ENCODE measurements at regions not wholly inside any gene's neighbourhood (a gene's known extent, or its start where the extent isn't known, plus 50 kb on each side); places are given as distances from the start of the nearest gene placed in this dataset.

- no peak overlapping the region for H3K4me3 ChIP-seq (ENCODE audit: low read length)
- no peaks in the 10 kb centered on the region for H3K79me2 ChIP-seq (replicated peaks; ENCODE audit: insufficient read depth, low read length)
- no peaks in the 10 kb centered on the region for H3K36me3 ChIP-seq (ENCODE audit: insufficient read depth, low read length)
- H3K4me2 ChIP-seq (ENCODE audit: low read length), result no peak overlapping the region
- no peaks in the 10 kb centered on the region for H3K9me2 ChIP-seq (ENCODE audit: insufficient read depth, low read length)
- no peaks in the 10 kb centered on the region for H3F3A ChIP-seq (ENCODE audit: insufficient read depth, low read length, poor library complexity, severe bottlenecking)
- no peaks in the 10 kb centered on the region for H4K20me1 ChIP-seq (ENCODE audit: insufficient read depth)
- H2AFZ ChIP-seq (ENCODE audit: low read depth, low read length), result no peak overlapping the region
- H3K27ac ChIP-seq (ENCODE audit: low read length), result no peak overlapping the region
- no peaks in the 10 kb centered on the region for H3K9me3 ChIP-seq (ENCODE audit: low read length)
- H3K9ac ChIP-seq (ENCODE audit: low read length), result no peak overlapping the region
- TF ChIP-seq CTCF (IDR thresholded peaks at IDR 0.05; ENCODE audit: poor library complexity, severe bottlenecking) (no peak), SMC3 (conservative IDR thresholded peaks at IDR 0.05; ENCODE audit: poor library complexity) (no peak), POLR2AphosphoS5 (IDR thresholded peaks at IDR 0.05) (no peak), RAD21 (conservative IDR thresholded peaks at IDR 0.05) (no peak), MXI1 (conservative IDR thresholded peaks at IDR 0.05; ENCODE audit: poor library complexity, severe bottlenecking) (no peak)
- no peaks in the 10 kb centered on the region for H3K27me3 ChIP-seq (ENCODE audit: insufficient read depth, low read depth, low read length)
These were observed 1120.5 kb upstream of the FLRT2 start for GRCh38 chr14:84409435-84409834.

GRCh38 chr14:84410344-84410743 lies 1119.6 kb upstream of the FLRT2 start:
- Histone ChIP-seq H3F3A (ENCODE audit: insufficient read depth, low read length, poor library complexity, severe bottlenecking) (no peaks in the 10 kb centered on the region), H3K4me3 (ENCODE audit: low read length) (no peak overlapping the region), H3K9me3 (ENCODE audit: low read length) (no peaks in the 10 kb centered on the region), H3K79me2 (replicated peaks; ENCODE audit: insufficient read depth, low read length) (no peaks in the 10 kb centered on the region), H3K36me3 (ENCODE audit: insufficient read depth, low read length) (no peaks in the 10 kb centered on the region), H3K27me3 (ENCODE audit: insufficient read depth, low read depth, low read length) (no peaks in the 10 kb centered on the region), H3K27ac (ENCODE audit: low read length) (no peak overlapping the region), H4K20me1 (ENCODE audit: insufficient read depth) (no peaks in the 10 kb centered on the region), H3K9ac (ENCODE audit: low read length) (no peak overlapping the region), H3K4me2 (ENCODE audit: low read length) (no peak overlapping the region), H3K9me2 (ENCODE audit: insufficient read depth, low read length) (no peaks in the 10 kb centered on the region), H2AFZ (ENCODE audit: low read depth, low read length) (no peak overlapping the region)
- TF ChIP-seq REST (IDR thresholded peaks at IDR 0.05; ENCODE audit: borderline replicate concordance) (no peak), RAD21 (conservative IDR thresholded peaks at IDR 0.05) (no peak), CTCF (IDR thresholded peaks at IDR 0.05; ENCODE audit: poor library complexity, severe bottlenecking) (no peak), POLR2AphosphoS5 (IDR thresholded peaks at IDR 0.05) (no peak)

GRCh38 chr14:84420221-84420620 lies 1109.7 kb upstream of the FLRT2 start:
- H3K27ac ChIP-seq (ENCODE audit: low read length), result no peak overlapping the region
- TF ChIP-seq TAF1 (IDR thresholded peaks at IDR 0.05; ENCODE audit: low read depth) (no peak), CTCF (IDR thresholded peaks at IDR 0.05; ENCODE audit: poor library complexity, severe bottlenecking) (no peak), RAD21 (conservative IDR thresholded peaks at IDR 0.05) (no peak), EZH2 (IDR thresholded peaks at IDR 0.05; ENCODE audit: borderline replicate concordance, insufficient read depth, low read length, poor library complexity, severe bottlenecking) (no peak)
- H3K27me3 ChIP-seq (ENCODE audit: insufficient read depth, low read depth, low read length), result no peaks in the 10 kb centered on the region
- no peaks in the 10 kb centered on the region for H4K20me1 ChIP-seq (ENCODE audit: insufficient read depth)
- H3K79me2 ChIP-seq (replicated peaks; ENCODE audit: insufficient read depth, low read length), result no peaks in the 10 kb centered on the region
- no peak overlapping the region for H3K4me3 ChIP-seq (ENCODE audit: low read length)
- no peaks in the 10 kb centered on the region for H3K9me2 ChIP-seq (ENCODE audit: insufficient read depth, low read length)
- H3F3A ChIP-seq (ENCODE audit: insufficient read depth, low read length, poor library complexity, severe bottlenecking), result no peaks in the 10 kb centered on the region
- H2AFZ ChIP-seq (ENCODE audit: low read depth, low read length), result no peak overlapping the region
- no peaks in the 10 kb centered on the region for H3K36me3 ChIP-seq (ENCODE audit: insufficient read depth, low read length)
- no peak overlapping the region for H3K4me2 ChIP-seq (ENCODE audit: low read length)
- H3K9ac ChIP-seq (ENCODE audit: low read length), result no peak overlapping the region
- H3K9me3 ChIP-seq (ENCODE audit: low read length), result no peaks in the 10 kb centered on the region
